GM21381 (cell line): ENCODE measurements at regions not wholly inside any gene's neighbourhood (a gene's known extent, or its start where the extent isn't known, plus 50 kb on each side); places are given as distances from the start of the nearest gene placed in this dataset.

Source experiments
- ATAC-seq: cut with Tn5 transposase; IDR thresholded peaks from one replicate; pipeline ENCODE4 v1.9.1; 2021; ENCODE audit warnings: mild to moderate bottlenecking, moderate library complexity; ENCODE audit not compliant: unreplicated experiment

GRCh38 chr12:91346827-91347226 lies 164.2 kb upstream of the DCN start:
- no peak for ATAC-seq

- no peak for ATAC-seq
Measured at GRCh38 chr12:91344408-91344807, 161.8 kb upstream of the DCN start.

GRCh38 chr12:91343010-91343409 lies 160.4 kb upstream of the DCN start:
- no peak for ATAC-seq

GRCh38 chr12:91339106-91339505 lies 156.5 kb upstream of the DCN start:
- ATAC-seq = no peak

- ATAC-seq = no peak
Measured at GRCh38 chr12:91335699-91336098, 153.1 kb upstream of the DCN start.

- ATAC-seq = no peak
Measured at GRCh38 chr12:91333966-91334365, 151.3 kb upstream of the DCN start.

- ATAC-seq = no peak
Measured at GRCh38 chr12:91332302-91332701, 149.7 kb upstream of the DCN start.

- ATAC-seq = no peak
Measured at GRCh38 chr12:91331371-91331770, 148.8 kb upstream of the DCN start.

- ATAC-seq = no peak
Measured at GRCh38 chr12:91328451-91328850, 145.8 kb upstream of the DCN start.

GRCh38 chr12:91327889-91328288 lies 145.3 kb upstream of the DCN start:
- ATAC-seq = no peak

GRCh38 chr12:91327131-91327530 lies 144.5 kb upstream of the DCN start:
- no peak for ATAC-seq

GRCh38 chr12:91326058-91327027 lies 143.7 kb upstream of the DCN start:
- ATAC-seq = no peak

GRCh38 chr12:91320999-91321398 lies 138.4 kb upstream of the DCN start:
- no peak for ATAC-seq

GRCh38 chr12:91319071-91319760 lies 136.6 kb upstream of the DCN start:
- no peak for ATAC-seq

- no peak for ATAC-seq
Measured at GRCh38 chr12:91317306-91317705, 134.7 kb upstream of the DCN start.

GRCh38 chr12:91316907-91317269 lies 134.3 kb upstream of the DCN start:
- no peak for ATAC-seq

- no peak for ATAC-seq
Measured at GRCh38 chr12:91316161-91316906, 133.7 kb upstream of the DCN start.

- no peak for ATAC-seq
Measured at GRCh38 chr12:91311081-91311480, 128.5 kb upstream of the DCN start.

GRCh38 chr12:91309450-91309849 lies 126.8 kb upstream of the DCN start:
- no peak for ATAC-seq

GRCh38 chr12:91307957-91308670 lies 125.5 kb upstream of the DCN start:
- no peak for ATAC-seq

- no peak for ATAC-seq
Measured at GRCh38 chr12:91290354-91290753, 107.7 kb upstream of the DCN start.
